ENCODE measurements at regions not wholly inside any gene's neighbourhood (a gene's known extent, or its start where the extent isn't known, plus 50 kb on each side); places are given as distances from the start of the nearest gene placed in this dataset.

- TF ChIP-seq, protein P1, sequence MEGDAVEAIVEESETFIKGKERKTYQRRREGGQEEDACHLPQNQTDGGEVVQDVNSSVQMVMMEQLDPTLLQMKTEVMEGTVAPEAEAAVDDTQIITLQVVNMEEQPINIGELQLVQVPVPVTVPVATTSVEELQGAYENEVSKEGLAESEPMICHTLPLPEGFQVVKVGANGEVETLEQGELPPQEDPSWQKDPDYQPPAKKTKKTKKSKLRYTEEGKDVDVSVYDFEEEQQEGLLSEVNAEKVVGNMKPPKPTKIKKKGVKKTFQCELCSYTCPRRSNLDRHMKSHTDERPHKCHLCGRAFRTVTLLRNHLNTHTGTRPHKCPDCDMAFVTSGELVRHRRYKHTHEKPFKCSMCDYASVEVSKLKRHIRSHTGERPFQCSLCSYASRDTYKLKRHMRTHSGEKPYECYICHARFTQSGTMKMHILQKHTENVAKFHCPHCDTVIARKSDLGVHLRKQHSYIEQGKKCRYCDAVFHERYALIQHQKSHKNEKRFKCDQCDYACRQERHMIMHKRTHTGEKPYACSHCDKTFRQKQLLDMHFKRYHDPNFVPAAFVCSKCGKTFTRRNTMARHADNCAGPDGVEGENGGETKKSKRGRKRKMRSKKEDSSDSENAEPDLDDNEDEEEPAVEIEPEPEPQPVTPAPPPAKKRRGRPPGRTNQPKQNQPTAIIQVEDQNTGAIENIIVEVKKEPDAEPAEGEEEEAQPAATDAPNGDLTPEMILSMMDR (IDR thresholded peaks at IDR 0.05 in 4 of 5, conservative IDR thresholded peaks at IDR 0.05 in 1 of 5) = no peak
- TF ChIP-seq POLR2A (IDR thresholded peaks at IDR 0.05) = no peak
Measured at GRCh38 chr3:82409842-82410241, 648.4 kb upstream of the GBE1 start.
